Transverse colon (tissue), 4 donors: ENCODE measurements at regions not wholly inside any gene's neighbourhood (a gene's known extent, or its start where the extent isn't known, plus 50 kb on each side); places are given as distances from the start of the nearest gene placed in this dataset.

Experiments
- DNase-seq: peaks from one replicate; pipeline ENCODE4 v3.0.0-alpha.2; 2019
- H3K27ac ChIP-seq, 4 donors: fragments of 200-600 bp; sonication (generic); 2 replicates each; pipeline ENCODE4 v1.5.1; 2016 to 2018; ENCODE audit warnings: inconsistent platforms in 4 of 4
- H3K27me3 ChIP-seq: fragments of 200-600 bp; sonication (generic); 2 replicates; pipeline ENCODE4 v1.5.1; 2017; ENCODE audit warnings: inconsistent platforms
- H3K36me3 ChIP-seq, 4 donors: fragments of 200-600 bp; sonication (generic); 2 replicates each; pipeline ENCODE4 v1.5.1; 2017 to 2019; ENCODE audit warnings: inconsistent platforms in 4 of 4
- H3K4me1 ChIP-seq, 4 donors: fragments of 200-600 bp; sonication (generic); 2 replicates each; pipeline ENCODE4 v1.5.1; 2017 to 2020; ENCODE audit warnings: inconsistent platforms in 4 of 4
- H3K4me3 ChIP-seq, 4 donors: fragments of 200-600 bp; sonication (generic); 1 replicate in 1 of 4; 2 replicates in 3 of 4; pipeline versions ENCODE4 v1.5.1 to v1.6.1; 2017 to 2019; ENCODE audit warnings: inconsistent platforms in 4 of 4
- H3K9me3 ChIP-seq, 2 donors: fragments of 200-600 bp; sonication (generic); 2 replicates each; pipeline ENCODE4 v1.5.1; 2017 to 2019; ENCODE audit warnings: inconsistent platforms in 2 of 2
- CTCF ChIP-seq, 5 experiments: fragments of 200-600 bp in 3 of 5; fragments of 450-650 bp in 2 of 5; sonication (generic) in 3 of 5; IDR thresholded peaks; 1 replicate in 2 of 5; 2 replicates in 3 of 5; pipeline ENCODE4 v1.5.1; 2016 to 2017; ENCODE audit warnings: antibody characterized with exemption in 5 of 5, inconsistent platforms in 3 of 5, mild to moderate bottlenecking in 2 of 5, moderate library complexity in 1 of 5
- EP300 ChIP-seq: sonication (generic); formaldehyde crosslinking; IDR thresholded peaks from one replicate; pipeline ENCODE4 v1.6.1; 2017; ENCODE audit warnings: antibody characterized with exemption, low read depth
- POLR2A ChIP-seq: fragments of 450-650 bp; IDR thresholded peaks from one replicate; pipeline ENCODE4 v1.6.1; 2016; ENCODE audit warnings: antibody characterized with exemption, mild to moderate bottlenecking, moderate library complexity
- POLR2AphosphoS5 ChIP-seq, 3 donors: sonication (generic); formaldehyde crosslinking; IDR thresholded peaks; one replicate each; pipeline ENCODE4 v1.6.1; 2016; ENCODE audit warnings: antibody characterized with exemption in 3 of 3
- WGBS, 2 donors: methylation state at CpG; one replicate each; pipeline ENCODE4 v1.1.5; 2018; ENCODE audit warnings: low coverage in 1 of 2; 5-methylcytosine and 5-hydroxymethylcytosine counted together
- in situ Hi-C, 4 donors: fragments of 200-750 bp; cut with MboI; loops; one replicate each; pipeline versions ENCODE4 v1.15.0 to v1.15.1; 2017; ENCODE audit warnings: low sequenced_read_pairs in 3 of 4, low pct_ligation_motif_present in 1 of 4, low pct_unique_long_range_greater_than_20kb in 1 of 4
- intact Hi-C: fragments of 100-400 bp; cut with DNase I; formaldehyde crosslinking; loops from one replicate; pipeline ENCODE4 v1.15.1; 2023; ENCODE audit warnings: low total_unique reads

GRCh38 chr1:4447778-4448420, 206.5 kb upstream of the AJAP1 start:
- TF ChIP-seq POLR2A (no peak), EP300 (no peak), CTCF (IDR thresholded peaks at IDR 0.05) (no peak), POLR2AphosphoS5 (IDR thresholded peaks at IDR 0.05) (no peak)
- no peaks in the 10 kb centered on the region for H3K36me3 ChIP-seq
- WGBS, 2 donors = 50 to 57% methylated on average over 6 to 11 of the region's 11 CpGs
- no peaks in the 10 kb centered on the region for H3K27me3 ChIP-seq
- no peaks in the 10 kb centered on the region for H3K4me1 ChIP-seq
- no peak overlapping the region for H3K4me3 ChIP-seq
- no peak for DNase-seq
- H3K9me3 ChIP-seq = no peaks in the 10 kb centered on the region
- no peak overlapping the region for H3K27ac ChIP-seq
- in situ Hi-C loops (no loop called here), intact Hi-C loops (no loop called here)

- 79 to 85% methylated on average over 4 to 5 of the region's 5 CpGs for WGBS, 2 donors
- no peaks in the 10 kb centered on the region for H3K4me1 ChIP-seq
- no peaks in the 10 kb centered on the region for H3K36me3 ChIP-seq
- intact Hi-C loops (no loop called here), in situ Hi-C loops (no loop called here)
- TF ChIP-seq CTCF (IDR thresholded peaks at IDR 0.05) = no peak
- no peak for TF ChIP-seq EP300
- TF ChIP-seq POLR2AphosphoS5 (IDR thresholded peaks at IDR 0.05) = no peak
- TF ChIP-seq POLR2A = no peak
- H3K9me3 ChIP-seq = no peaks in the 10 kb centered on the region
- H3K27me3 ChIP-seq = no peaks in the 10 kb centered on the region
- no peak for DNase-seq
- H3K27ac ChIP-seq = no peak overlapping the region
- H3K4me3 ChIP-seq = no peak overlapping the region
Measured at GRCh38 chr1:4449972-4450371, 204.4 kb upstream of the AJAP1 start.

- intact Hi-C loops (no loop called here), in situ Hi-C loops (no loop called here)
- Histone ChIP-seq H3K27ac (no peak overlapping the region), H3K36me3 (no peaks in the 10 kb centered on the region), H3K4me3 (no peak overlapping the region), H3K9me3 (no peaks in the 10 kb centered on the region), H3K27me3 (no peaks in the 10 kb centered on the region), H3K4me1 (no peaks in the 10 kb centered on the region)
- DNase-seq = no peak
- TF ChIP-seq EP300 (no peak), CTCF (IDR thresholded peaks at IDR 0.05) (no peak), POLR2A (no peak), POLR2AphosphoS5 (IDR thresholded peaks at IDR 0.05) (no peak)
- 38 to 65% methylated on average over 1 of the region's 1 CpG for WGBS, 2 donors
Measured at GRCh38 chr1:4452701-4453100, 201.7 kb upstream of the AJAP1 start.

- no peak for TF ChIP-seq CTCF (IDR thresholded peaks at IDR 0.05)
- TF ChIP-seq EP300 = no peak
- TF ChIP-seq POLR2AphosphoS5 (IDR thresholded peaks at IDR 0.05) = no peak
- no peak for TF ChIP-seq POLR2A
- WGBS, 2 donors = 73 to 100% methylated on average over 2 to 5 of the region's 5 CpGs
Measured at GRCh38 chr1:4460052-4460451, 194.4 kb upstream of the AJAP1 start.

More at GRCh38 chr1:4460052-4460451, 194.4 kb upstream of the AJAP1 start:
- H3K9me3 ChIP-seq = no peaks in the 10 kb centered on the region
- DNase-seq = no peak
- intact Hi-C loops = no loop called here
- H3K4me3 ChIP-seq = no peak overlapping the region
- H3K27me3 ChIP-seq = no peaks in the 10 kb centered on the region
- no peaks in the 10 kb centered on the region for H3K4me1 ChIP-seq
- H3K27ac ChIP-seq = no peak overlapping the region
- in situ Hi-C loops = no loop called here
- H3K36me3 ChIP-seq = no peaks in the 10 kb centered on the region
